ENCODE measurements at regions not wholly inside any gene's neighbourhood (a gene's known extent, or its start where the extent isn't known, plus 50 kb on each side); places are given as distances from the start of the nearest gene placed in this dataset.

- intact Hi-C loops (cut with micrococcal nuclease; ENCODE audit: unreplicated experiment) (no loop called here), in situ Hi-C loops (cut with MboI) (no loop called here)
- no peak for DNase-seq (ENCODE audit: low read depth, low spot score)
- H2AFZ ChIP-seq (ENCODE audit: control insufficient read depth, low read depth, low read length) = no peak overlapping the region
- BruUV-seq (replicated peaks) = no TSS peak
- H3K79me2 ChIP-seq (ENCODE audit: control insufficient read depth, insufficient read depth, low read length) = no peaks in the 10 kb centered on the region
- no peak overlapping the region for H3K4me3 ChIP-seq
- POLR2A ChIA-PET = interaction anchor here (0.7 kb wide), 1 partner anchor 1721 kb away, joined by 3 read pairs; no protein-coding TSS in a partner anchor
- H3K36me3 ChIP-seq (ENCODE audit: control insufficient read depth in 2 of 2, insufficient read depth in 2 of 2, low read length in 1 of 2) = no peaks in the 10 kb centered on the region
- TF ChIP-seq ETV6 (conservative IDR thresholded peaks at IDR 0.05 in 1 of 2, IDR thresholded peaks at IDR 0.05 in 1 of 2; ENCODE audit: borderline replicate concordance in 1 of 2, low read depth in 1 of 2) (no peak), BCL3 (IDR thresholded peaks at IDR 0.05; ENCODE audit: borderline replicate concordance, insufficient read depth, low read depth, low read length, poor library complexity, severe bottlenecking) (no peak)
- CTCF ChIA-PET = no interaction called here
- no peak overlapping the region for H3K9ac ChIP-seq (ENCODE audit: control insufficient read depth, insufficient read depth, low read length)
- RAD21 ChIA-PET (ENCODE audit: unreplicated experiment) = no interaction called here
- H3K27ac ChIP-seq (ENCODE audit: control insufficient read depth, insufficient read depth) = no peak overlapping the region
- no peak overlapping the region for H3K4me2 ChIP-seq (ENCODE audit: control insufficient read depth, insufficient read depth)
- 0% methylated on average over 2 of the region's 2 CpGs for WGBS (ENCODE audit: insufficient coverage, insufficient replicate concordance, low lambda C conversion rate, missing lambda C conversion rate)
- no peak for ATAC-seq
- H3K4me1 ChIP-seq (ENCODE audit: control insufficient read depth, insufficient read depth, low read length) = no peaks in the 10 kb centered on the region
- H4K20me1 ChIP-seq (ENCODE audit: control insufficient read depth, insufficient read depth) = no peaks in the 10 kb centered on the region
- no peaks in the 10 kb centered on the region; the same call in 2 of the 3 replicates for H3K9me3 ChIP-seq (replicated peaks; ENCODE audit: control insufficient read depth, insufficient read depth, low read length)
- no peak for FAIRE-seq
- SMC1A ChIA-PET (ENCODE audit: uncharacterized antibody, unreplicated experiment) = no interaction called here
- H3K27me3 ChIP-seq (replicated peaks in 1 of 2; ENCODE audit: control insufficient read depth in 2 of 2, insufficient read depth in 2 of 2, low read length in 1 of 2) = no peaks in the 10 kb centered on the region
Measured at GRCh38 chr2:134783912-134784311, 54.5 kb upstream of the ACMSD start.

GRCh38 chr2:134785659-134786430, 52.6 kb upstream of the ACMSD start:
- in situ Hi-C loops (cut with MboI) = no loop called here
- WGBS (ENCODE audit: insufficient coverage, insufficient replicate concordance, low lambda C conversion rate, missing lambda C conversion rate) = 37% methylated on average over 8 of the region's 8 CpGs
- no peak for TF ChIP-seq USF1 (IDR thresholded peaks at IDR 0.05; ENCODE audit: borderline replicate concordance, extremely low read length, insufficient read depth, low read depth, low read length)
- TF ChIP-seq YY1 (IDR thresholded peaks at IDR 0.05; ENCODE audit: low read depth, low read length) = no peak
- no peak for TF ChIP-seq FOXM1 (IDR thresholded peaks at IDR 0.05; ENCODE audit: low read depth, low read length)
- TF ChIP-seq SPI1 (IDR thresholded peaks at IDR 0.05; ENCODE audit: borderline replicate concordance, insufficient read depth, low read depth, low read length) = no peak
- no peak for TF ChIP-seq ATF7 (IDR thresholded peaks at IDR 0.05; ENCODE audit: low read depth)
- TF ChIP-seq DPF2 (IDR thresholded peaks at IDR 0.05) = no peak
- no peak for TF ChIP-seq KDM1A (IDR thresholded peaks at IDR 0.05; ENCODE audit: borderline replicate concordance)
- TF ChIP-seq RAD51 (IDR thresholded peaks at IDR 0.05) = no peak
- no peak for TF ChIP-seq TBL1XR1 (IDR thresholded peaks at IDR 0.05; ENCODE audit: low read depth, low read length)
- TF ChIP-seq HDGF (IDR thresholded peaks at IDR 0.05) = no peak
- TF ChIP-seq, protein P1, sequence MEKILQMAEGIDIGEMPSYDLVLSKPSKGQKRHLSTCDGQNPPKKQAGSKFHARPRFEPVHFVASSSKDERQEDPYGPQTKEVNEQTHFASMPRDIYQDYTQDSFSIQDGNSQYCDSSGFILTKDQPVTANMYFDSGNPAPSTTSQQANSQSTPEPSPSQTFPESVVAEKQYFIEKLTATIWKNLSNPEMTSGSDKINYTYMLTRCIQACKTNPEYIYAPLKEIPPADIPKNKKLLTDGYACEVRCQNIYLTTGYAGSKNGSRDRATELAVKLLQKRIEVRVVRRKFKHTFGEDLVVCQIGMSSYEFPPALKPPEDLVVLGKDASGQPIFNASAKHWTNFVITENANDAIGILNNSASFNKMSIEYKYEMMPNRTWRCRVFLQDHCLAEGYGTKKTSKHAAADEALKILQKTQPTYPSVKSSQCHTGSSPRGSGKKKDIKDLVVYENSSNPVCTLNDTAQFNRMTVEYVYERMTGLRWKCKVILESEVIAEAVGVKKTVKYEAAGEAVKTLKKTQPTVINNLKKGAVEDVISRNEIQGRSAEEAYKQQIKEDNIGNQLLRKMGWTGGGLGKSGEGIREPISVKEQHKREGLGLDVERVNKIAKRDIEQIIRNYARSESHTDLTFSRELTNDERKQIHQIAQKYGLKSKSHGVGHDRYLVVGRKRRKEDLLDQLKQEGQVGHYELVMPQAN (conservative IDR thresholded peaks at IDR 0.05) = no peak

More at GRCh38 chr2:134785659-134786430, 52.6 kb upstream of the ACMSD start:
- H3K27me3 ChIP-seq (replicated peaks in 1 of 2; ENCODE audit: control insufficient read depth in 2 of 2, insufficient read depth in 2 of 2, low read length in 1 of 2) = no peaks in the 10 kb centered on the region
- POLR2A ChIA-PET = no interaction called here
- SMC1A ChIA-PET (ENCODE audit: uncharacterized antibody, unreplicated experiment) = no interaction called here
- no peaks in the 10 kb centered on the region; the same call in 2 of the 3 replicates for H3K9me3 ChIP-seq (replicated peaks; ENCODE audit: control insufficient read depth, insufficient read depth, low read length)
- FAIRE-seq (no peak), DNase-seq (ENCODE audit: low read depth, low spot score) (no peak), ATAC-seq (no peak)
- no peak overlapping the region for H3K4me2 ChIP-seq (ENCODE audit: control insufficient read depth, insufficient read depth)
- H3K4me3 ChIP-seq = no peak overlapping the region
- H3K9ac ChIP-seq (ENCODE audit: control insufficient read depth, insufficient read depth, low read length) = no peak overlapping the region
- no peak overlapping the region for H3K27ac ChIP-seq (ENCODE audit: control insufficient read depth, insufficient read depth)
- no TSS peak for BruUV-seq (replicated peaks)
- H2AFZ ChIP-seq (ENCODE audit: control insufficient read depth, low read depth, low read length) = no peak overlapping the region
- CTCF ChIA-PET = no interaction called here
- H3K4me1 ChIP-seq (ENCODE audit: control insufficient read depth, insufficient read depth, low read length) = no peaks in the 10 kb centered on the region
- intact Hi-C loops (cut with micrococcal nuclease; ENCODE audit: unreplicated experiment) = no loop called here
- RAD21 ChIA-PET (ENCODE audit: unreplicated experiment) = no interaction called here
- H3K36me3 ChIP-seq (ENCODE audit: control insufficient read depth in 2 of 2, insufficient read depth in 2 of 2, low read length in 1 of 2) = no peaks in the 10 kb centered on the region
- no peaks in the 10 kb centered on the region for H3K79me2 ChIP-seq (ENCODE audit: control insufficient read depth, insufficient read depth, low read length)
- H4K20me1 ChIP-seq (ENCODE audit: control insufficient read depth, insufficient read depth) = no peaks in the 10 kb centered on the region
